GM23338 (cell line): ENCODE measurements at regions not wholly inside any gene's neighbourhood (a gene's known extent, or its start where the extent isn't known, plus 50 kb on each side); places are given as distances from the start of the nearest gene placed in this dataset.

Experiments
- ATAC-seq: fragments of 200-7000 bp; cut with Tn5 transposase; 3 replicates; pipeline ENCODE4 v1.9.1; 2020
- DNase-seq: peaks from one replicate; pipeline ENCODE4 v3.0.0-alpha.2; 2015; ENCODE audit warnings: low spot score
- H2AFZ ChIP-seq: fragments of 200-600 bp; sonication (generic); 2 replicates; pipeline ENCODE4 v1.8.0; 2016; ENCODE audit warnings: antibody characterized with exemption, mild to moderate bottlenecking, moderate library complexity
- H3F3A ChIP-seq: fragments of 200-600 bp; sonication (generic); replicated peaks from 2 replicates; pipeline ENCODE4 v1.8.0; 2017; ENCODE audit warnings: antibody characterized with exemption, mixed run types, low read depth
- H3K27ac ChIP-seq: fragments of 200-600 bp; sonication (generic); 2 replicates; pipeline ENCODE4 v1.6.1; 2016; ENCODE audit warnings: low read depth
- H3K27me3 ChIP-seq: fragments of 200-600 bp; sonication (generic); 2 replicates; pipeline ENCODE4 v1.8.0; 2016; ENCODE audit warnings: mild to moderate bottlenecking, mixed run types, moderate library complexity; ENCODE audit not compliant: insufficient read depth
- H3K36me3 ChIP-seq: fragments of 200-600 bp; sonication (generic); 2 replicates; pipeline ENCODE4 v1.8.0; 2016; ENCODE audit warnings: mild to moderate bottlenecking; ENCODE audit not compliant: insufficient read depth
- H3K4me1 ChIP-seq: fragments of 200-600 bp; sonication (generic); 2 replicates; pipeline ENCODE4 v1.8.0; 2016; ENCODE audit warnings: mild to moderate bottlenecking, moderate library complexity; ENCODE audit not compliant: insufficient read depth
- H3K4me2 ChIP-seq: fragments of 200-600 bp; sonication (generic); 2 replicates; pipeline ENCODE4 v1.7.1; 2017; ENCODE audit warnings: mixed run types
- H3K4me3 ChIP-seq: fragments of 200-600 bp; sonication (generic); 2 replicates; pipeline ENCODE4 v1.6.1; 2016; ENCODE audit warnings: mixed run types
- H3K79me2 ChIP-seq: fragments of 200-600 bp; sonication (generic); replicated peaks from 2 replicates; pipeline ENCODE4 v1.8.0; 2017; ENCODE audit warnings: mild to moderate bottlenecking; ENCODE audit not compliant: insufficient read depth
- H3K9me2 ChIP-seq: fragments of 200-600 bp; sonication (generic); 2 replicates; pipeline ENCODE4 v1.8.0; 2017; ENCODE audit not compliant: insufficient read depth
- H4K20me1 ChIP-seq: fragments of 200-600 bp; sonication (generic); replicated peaks from 2 replicates; pipeline ENCODE4 v1.8.0; 2017; ENCODE audit warnings: mild to moderate bottlenecking; ENCODE audit not compliant: insufficient read depth
- H3K27ac Mint-ChIP-seq: 2 replicates; pipeline ENCODE4 v1.8.0; 2020; ENCODE audit warnings: inconsistent platforms, mild to moderate bottlenecking, moderate library complexity, mixed read lengths
- H3K27me3 Mint-ChIP-seq: 3 replicates; pipeline ENCODE4 v1.8.0; 2022; ENCODE audit warnings: low read depth, mild to moderate bottlenecking, moderate library complexity, mixed read lengths, inconsistent platforms; ENCODE audit not compliant: insufficient read depth, poor library complexity
- H3K36me3 Mint-ChIP-seq: 3 replicates; pipeline ENCODE4 v1.8.0; 2021; ENCODE audit warnings: low read depth, mild to moderate bottlenecking, inconsistent platforms, moderate library complexity, mixed read lengths
- H3K4me1 Mint-ChIP-seq: 3 replicates; pipeline ENCODE4 v1.8.0; 2020; ENCODE audit warnings: mild to moderate bottlenecking, inconsistent platforms, mixed read lengths
- H3K4me3 Mint-ChIP-seq: 3 replicates; pipeline ENCODE4 v1.8.0; 2021; ENCODE audit warnings: moderate library complexity, mild to moderate bottlenecking, inconsistent platforms, mixed read lengths
- H3K9me3 Mint-ChIP-seq: 3 replicates; pipeline ENCODE4 v1.8.0; 2020; ENCODE audit warnings: moderate library complexity, mild to moderate bottlenecking, inconsistent platforms, mixed read lengths
- CREB1 ChIP-seq: fragments of 250-450 bp; sonication (Bioruptor Pico); IDR thresholded peaks from 2 replicates; pipeline ENCODE4 v1.5.0; 2020; ENCODE audit warnings: low read depth, mild to moderate bottlenecking, moderate library complexity
- EZH2phosphoT487 ChIP-seq: fragments of 200-600 bp; sonication (generic); IDR thresholded peaks from one replicate; pipeline ENCODE4 v1.8.1; 2018; ENCODE audit warnings: antibody characterized with exemption; ENCODE audit not compliant: unreplicated experiment
- JUNB ChIP-seq: IDR thresholded peaks from one replicate; pipeline ENCODE4 v1.6.1; 2016; ENCODE audit warnings: antibody characterized with exemption; ENCODE audit not compliant: unreplicated experiment
- ZNF114 ChIP-seq: fragments of 250-450 bp; sonication (Bioruptor Pico); IDR thresholded peaks from 2 replicates; pipeline ENCODE4 v1.5.0; 2020; ENCODE audit warnings: mild to moderate bottlenecking, moderate library complexity
- ZNF331 ChIP-seq: fragments of 250-450 bp; sonication (Bioruptor Pico); IDR thresholded peaks from 2 replicates; pipeline ENCODE4 v1.5.0; 2020; ENCODE audit warnings: low read depth, mild to moderate bottlenecking, moderate library complexity
- TF ChIP-seq, protein P1 (sequence below): fragments of 250-450 bp; sonication (Bioruptor Pico); IDR thresholded peaks from 2 replicates; pipeline ENCODE4 v1.5.0; 2020; ENCODE audit warnings: mild to moderate bottlenecking, moderate library complexity
- TF ChIP-seq, protein P2 (sequence below): IDR thresholded peaks from one replicate; pipeline ENCODE4 v1.6.1; 2018; ENCODE audit warnings: antibody characterized with exemption; ENCODE audit not compliant: unreplicated experiment
- TF ChIP-seq, protein P3 (sequence below), 2 experiments: fragments of 200-600 bp in 1 of 2; sonication (generic) in 1 of 2; conservative IDR thresholded peaks; 2 replicates each; pipeline versions ENCODE4 v1.5.1 to v1.6.1; 2016 to 2017; ENCODE audit warnings: antibody characterized with exemption in 2 of 2, low read depth in 2 of 2, mild to moderate bottlenecking in 2 of 2, moderate library complexity in 1 of 2

DNA sequence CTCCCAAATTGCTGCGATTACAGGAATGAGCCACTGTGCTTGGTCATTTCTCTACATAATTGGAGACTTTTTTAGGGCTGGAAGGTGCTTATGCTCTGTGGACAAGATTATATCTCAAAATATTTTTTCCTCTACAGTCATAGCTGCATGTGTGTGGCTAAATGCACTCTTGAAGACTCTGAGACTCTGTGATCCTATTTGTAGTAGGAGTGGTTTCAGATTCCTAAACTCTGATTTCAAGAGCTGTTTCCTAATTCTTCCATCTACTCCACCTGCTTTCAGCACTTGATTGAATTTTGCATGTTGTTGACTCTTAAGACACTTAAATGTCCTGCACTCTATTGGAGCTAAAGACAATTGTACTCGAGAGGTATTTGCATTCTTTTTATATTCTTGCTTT lies 78.0 kb downstream of the KLF5 start (continued):
- TF ChIP-seq, protein P1, sequence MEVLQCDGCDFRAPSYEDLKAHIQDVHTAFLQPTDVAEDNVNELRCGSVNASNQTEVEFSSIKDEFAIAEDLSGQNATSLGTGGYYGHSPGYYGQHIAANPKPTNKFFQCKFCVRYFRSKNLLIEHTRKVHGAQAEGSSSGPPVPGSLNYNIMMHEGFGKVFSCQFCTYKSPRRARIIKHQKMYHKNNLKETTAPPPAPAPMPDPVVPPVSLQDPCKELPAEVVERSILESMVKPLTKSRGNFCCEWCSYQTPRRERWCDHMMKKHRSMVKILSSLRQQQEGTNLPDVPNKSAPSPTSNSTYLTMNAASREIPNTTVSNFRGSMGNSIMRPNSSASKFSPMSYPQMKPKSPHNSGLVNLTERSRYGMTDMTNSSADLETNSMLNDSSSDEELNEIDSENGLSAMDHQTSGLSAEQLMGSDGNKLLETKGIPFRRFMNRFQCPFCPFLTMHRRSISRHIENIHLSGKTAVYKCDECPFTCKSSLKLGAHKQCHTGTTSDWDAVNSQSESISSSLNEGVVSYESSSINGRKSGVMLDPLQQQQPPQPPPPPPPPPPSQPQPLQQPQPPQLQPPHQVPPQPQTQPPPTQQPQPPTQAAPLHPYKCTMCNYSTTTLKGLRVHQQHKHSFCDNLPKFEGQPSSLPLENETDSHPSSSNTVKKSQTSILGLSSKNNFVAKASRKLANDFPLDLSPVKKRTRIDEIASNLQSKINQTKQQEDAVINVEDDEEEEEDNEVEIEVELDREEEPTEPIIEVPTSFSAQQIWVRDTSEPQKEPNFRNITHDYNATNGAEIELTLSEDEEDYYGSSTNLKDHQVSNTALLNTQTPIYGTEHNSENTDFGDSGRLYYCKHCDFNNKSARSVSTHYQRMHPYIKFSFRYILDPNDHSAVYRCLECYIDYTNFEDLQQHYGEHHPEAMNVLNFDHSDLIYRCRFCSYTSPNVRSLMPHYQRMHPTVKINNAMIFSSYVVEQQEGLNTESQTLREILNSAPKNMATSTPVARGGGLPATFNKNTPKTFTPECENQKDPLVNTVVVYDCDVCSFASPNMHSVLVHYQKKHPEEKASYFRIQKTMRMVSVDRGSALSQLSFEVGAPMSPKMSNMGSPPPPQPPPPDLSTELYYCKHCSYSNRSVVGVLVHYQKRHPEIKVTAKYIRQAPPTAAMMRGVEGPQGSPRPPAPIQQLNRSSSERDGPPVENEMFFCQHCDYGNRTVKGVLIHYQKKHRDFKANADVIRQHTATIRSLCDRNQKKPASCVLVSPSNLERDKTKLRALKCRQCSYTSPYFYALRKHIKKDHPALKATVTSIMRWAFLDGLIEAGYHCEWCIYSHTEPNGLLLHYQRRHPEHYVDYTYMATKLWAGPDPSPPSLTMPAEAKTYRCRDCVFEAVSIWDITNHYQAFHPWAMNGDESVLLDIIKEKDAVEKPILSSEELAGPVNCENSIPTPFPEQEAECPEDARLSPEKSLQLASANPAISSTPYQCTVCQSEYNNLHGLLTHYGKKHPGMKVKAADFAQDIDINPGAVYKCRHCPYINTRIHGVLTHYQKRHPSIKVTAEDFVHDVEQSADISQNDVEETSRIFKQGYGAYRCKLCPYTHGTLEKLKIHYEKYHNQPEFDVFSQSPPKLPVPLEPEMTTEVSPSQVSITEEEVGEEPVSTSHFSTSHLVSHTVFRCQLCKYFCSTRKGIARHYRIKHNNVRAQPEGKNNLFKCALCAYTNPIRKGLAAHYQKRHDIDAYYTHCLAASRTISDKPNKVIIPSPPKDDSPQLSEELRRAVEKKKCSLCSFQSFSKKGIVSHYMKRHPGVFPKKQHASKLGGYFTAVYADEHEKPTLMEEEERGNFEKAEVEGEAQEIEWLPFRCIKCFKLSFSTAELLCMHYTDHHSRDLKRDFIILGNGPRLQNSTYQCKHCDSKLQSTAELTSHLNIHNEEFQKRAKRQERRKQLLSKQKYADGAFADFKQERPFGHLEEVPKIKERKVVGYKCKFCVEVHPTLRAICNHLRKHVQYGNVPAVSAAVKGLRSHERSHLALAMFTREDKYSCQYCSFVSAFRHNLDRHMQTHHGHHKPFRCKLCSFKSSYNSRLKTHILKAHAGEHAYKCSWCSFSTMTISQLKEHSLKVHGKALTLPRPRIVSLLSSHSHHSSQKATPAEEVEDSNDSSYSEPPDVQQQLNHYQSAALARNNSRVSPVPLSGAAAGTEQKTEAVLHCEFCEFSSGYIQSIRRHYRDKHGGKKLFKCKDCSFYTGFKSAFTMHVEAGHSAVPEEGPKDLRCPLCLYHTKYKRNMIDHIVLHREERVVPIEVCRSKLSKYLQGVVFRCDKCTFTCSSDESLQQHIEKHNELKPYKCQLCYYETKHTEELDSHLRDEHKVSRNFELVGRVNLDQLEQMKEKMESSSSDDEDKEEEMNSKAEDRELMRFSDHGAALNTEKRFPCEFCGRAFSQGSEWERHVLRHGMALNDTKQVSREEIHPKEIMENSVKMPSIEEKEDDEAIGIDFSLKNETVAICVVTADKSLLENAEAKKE = no peak
- no peak for TF ChIP-seq EZH2phosphoT487

DNA sequence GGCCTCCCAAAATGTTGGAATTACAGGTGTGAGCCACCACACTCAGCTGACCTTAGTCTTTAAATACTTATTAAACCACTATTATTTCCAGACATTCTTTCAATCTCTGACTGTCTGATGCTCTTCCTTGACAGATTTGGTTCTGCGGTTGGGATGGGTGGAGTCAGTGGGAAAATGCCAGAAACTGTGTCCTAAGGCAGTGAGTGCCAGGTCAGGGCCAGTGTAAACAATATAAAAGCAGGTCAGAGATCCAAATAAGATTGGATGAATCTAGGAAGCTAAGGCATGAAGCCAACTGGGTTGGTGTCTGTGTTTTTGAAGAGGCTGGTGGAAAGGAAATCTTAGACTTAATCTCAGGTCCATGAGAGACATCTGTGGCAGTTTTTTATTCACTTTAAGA lies 74.7 kb downstream of the KLF5 start:
- no peaks in the 10 kb centered on the region for H3K36me3 Mint-ChIP-seq
- no peak overlapping the region for H2AFZ ChIP-seq
- H3K27ac Mint-ChIP-seq = no peak overlapping the region
- H3K4me1 Mint-ChIP-seq = peaks cover 3% of the 10 kb centered on the region; the same call in 1 of the 3 replicates
- no peak overlapping the region for H3K4me2 ChIP-seq
- ATAC-seq = no peak
- no peak for DNase-seq
- no peak overlapping the region for H3K27ac ChIP-seq
- no peaks in the 10 kb centered on the region for H3K36me3 ChIP-seq
- no peaks in the 10 kb centered on the region for H3K79me2 ChIP-seq
- no peaks in the 10 kb centered on the region for H3K9me3 Mint-ChIP-seq
- no peaks in the 10 kb centered on the region for H3K27me3 Mint-ChIP-seq
- H4K20me1 ChIP-seq = no peaks in the 10 kb centered on the region
- peaks cover 5% of the 10 kb centered on the region; the same call in 1 of the 2 replicates for H3K9me2 ChIP-seq
- H3F3A ChIP-seq = no peaks in the 10 kb centered on the region
- peaks cover 5% of the 10 kb centered on the region for H3K4me1 ChIP-seq
- H3K27me3 ChIP-seq = no peaks in the 10 kb centered on the region
- TF ChIP-seq ZNF331 (CRISPR knock-in tag) (no peak), JUNB (no peak), ZNF114 (CRISPR knock-in tag) (no peak), CREB1 (CRISPR knock-in tag) (no peak)
- TF ChIP-seq, protein P2, sequence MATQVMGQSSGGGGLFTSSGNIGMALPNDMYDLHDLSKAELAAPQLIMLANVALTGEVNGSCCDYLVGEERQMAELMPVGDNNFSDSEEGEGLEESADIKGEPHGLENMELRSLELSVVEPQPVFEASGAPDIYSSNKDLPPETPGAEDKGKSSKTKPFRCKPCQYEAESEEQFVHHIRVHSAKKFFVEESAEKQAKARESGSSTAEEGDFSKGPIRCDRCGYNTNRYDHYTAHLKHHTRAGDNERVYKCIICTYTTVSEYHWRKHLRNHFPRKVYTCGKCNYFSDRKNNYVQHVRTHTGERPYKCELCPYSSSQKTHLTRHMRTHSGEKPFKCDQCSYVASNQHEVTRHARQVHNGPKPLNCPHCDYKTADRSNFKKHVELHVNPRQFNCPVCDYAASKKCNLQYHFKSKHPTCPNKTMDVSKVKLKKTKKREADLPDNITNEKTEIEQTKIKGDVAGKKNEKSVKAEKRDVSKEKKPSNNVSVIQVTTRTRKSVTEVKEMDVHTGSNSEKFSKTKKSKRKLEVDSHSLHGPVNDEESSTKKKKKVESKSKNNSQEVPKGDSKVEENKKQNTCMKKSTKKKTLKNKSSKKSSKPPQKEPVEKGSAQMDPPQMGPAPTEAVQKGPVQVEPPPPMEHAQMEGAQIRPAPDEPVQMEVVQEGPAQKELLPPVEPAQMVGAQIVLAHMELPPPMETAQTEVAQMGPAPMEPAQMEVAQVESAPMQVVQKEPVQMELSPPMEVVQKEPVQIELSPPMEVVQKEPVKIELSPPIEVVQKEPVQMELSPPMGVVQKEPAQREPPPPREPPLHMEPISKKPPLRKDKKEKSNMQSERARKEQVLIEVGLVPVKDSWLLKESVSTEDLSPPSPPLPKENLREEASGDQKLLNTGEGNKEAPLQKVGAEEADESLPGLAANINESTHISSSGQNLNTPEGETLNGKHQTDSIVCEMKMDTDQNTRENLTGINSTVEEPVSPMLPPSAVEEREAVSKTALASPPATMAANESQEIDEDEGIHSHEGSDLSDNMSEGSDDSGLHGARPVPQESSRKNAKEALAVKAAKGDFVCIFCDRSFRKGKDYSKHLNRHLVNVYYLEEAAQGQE = no peak
- TF ChIP-seq, protein P3, sequence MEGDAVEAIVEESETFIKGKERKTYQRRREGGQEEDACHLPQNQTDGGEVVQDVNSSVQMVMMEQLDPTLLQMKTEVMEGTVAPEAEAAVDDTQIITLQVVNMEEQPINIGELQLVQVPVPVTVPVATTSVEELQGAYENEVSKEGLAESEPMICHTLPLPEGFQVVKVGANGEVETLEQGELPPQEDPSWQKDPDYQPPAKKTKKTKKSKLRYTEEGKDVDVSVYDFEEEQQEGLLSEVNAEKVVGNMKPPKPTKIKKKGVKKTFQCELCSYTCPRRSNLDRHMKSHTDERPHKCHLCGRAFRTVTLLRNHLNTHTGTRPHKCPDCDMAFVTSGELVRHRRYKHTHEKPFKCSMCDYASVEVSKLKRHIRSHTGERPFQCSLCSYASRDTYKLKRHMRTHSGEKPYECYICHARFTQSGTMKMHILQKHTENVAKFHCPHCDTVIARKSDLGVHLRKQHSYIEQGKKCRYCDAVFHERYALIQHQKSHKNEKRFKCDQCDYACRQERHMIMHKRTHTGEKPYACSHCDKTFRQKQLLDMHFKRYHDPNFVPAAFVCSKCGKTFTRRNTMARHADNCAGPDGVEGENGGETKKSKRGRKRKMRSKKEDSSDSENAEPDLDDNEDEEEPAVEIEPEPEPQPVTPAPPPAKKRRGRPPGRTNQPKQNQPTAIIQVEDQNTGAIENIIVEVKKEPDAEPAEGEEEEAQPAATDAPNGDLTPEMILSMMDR (conservative IDR thresholded peaks at IDR 0.05; ENCODE audit: low read depth in 2 of 2) = no peak
- no peak overlapping the region for H3K4me3 ChIP-seq
- H3K4me3 Mint-ChIP-seq = no peak overlapping the region
